GM21390 (cell line): ENCODE measurements at regions not wholly inside any gene's neighbourhood (a gene's known extent, or its start where the extent isn't known, plus 50 kb on each side); places are given as distances from the start of the nearest gene placed in this dataset.
"Not testable (repeated sequence)": the region's sequence is repeated elsewhere in the genome, so short reads cannot be mapped to it uniquely, and the experiment has no call there.

Source experiments
- ATAC-seq: cut with Tn5 transposase; IDR thresholded peaks from one replicate; pipeline ENCODE4 v1.9.1; 2021; ENCODE audit not compliant: unreplicated experiment

GRCh38 chr6:71588490-71588889 is 297.9 kb upstream of the RIMS1 start:
- ATAC-seq, result no peak

DNA sequence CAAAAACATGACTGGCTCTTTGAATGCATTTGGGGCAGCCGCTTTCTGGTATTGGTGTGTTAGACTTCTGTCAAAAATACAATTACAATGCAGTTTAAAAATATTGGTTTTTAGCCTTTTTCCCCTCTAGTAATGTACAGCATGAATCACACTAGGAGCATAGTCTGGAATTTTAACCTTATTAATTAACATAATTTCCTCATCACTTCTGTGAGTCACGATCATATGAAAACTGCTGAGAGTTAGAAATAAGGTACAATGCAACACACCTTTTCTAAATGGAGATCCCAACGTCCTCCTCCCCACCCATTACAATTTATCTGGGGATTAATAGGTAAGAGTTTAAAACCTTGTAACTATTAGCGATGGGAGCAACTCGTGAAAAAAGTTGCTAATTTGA is 297.1 kb upstream of the RIMS1 start:
- ATAC-seq, result no peak

DNA sequence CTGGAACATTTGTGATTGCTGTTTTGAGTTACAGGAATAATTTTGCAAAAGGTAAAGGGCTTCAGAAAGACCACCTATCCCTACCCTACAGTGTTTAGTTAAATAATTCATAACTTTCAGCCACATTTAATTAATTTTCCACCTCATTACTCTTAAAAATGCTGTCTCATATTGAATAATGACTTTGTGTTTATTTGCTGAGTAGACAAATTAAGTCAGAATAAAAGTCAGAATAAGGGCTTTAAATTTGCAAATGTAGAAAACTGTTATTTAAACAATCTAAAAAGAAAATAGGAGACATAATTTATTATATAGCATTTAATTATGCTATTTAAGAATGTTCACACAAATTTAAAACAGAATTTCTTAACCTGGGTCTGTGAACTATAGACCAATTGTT is 293.7 kb upstream of the RIMS1 start:
- ATAC-seq, result no peak

GRCh38 chr6:71599359-71599758 is 287.0 kb upstream of the RIMS1 start:
- ATAC-seq, result no peak

- ATAC-seq, result no peak
Observed at GRCh38 chr6:71602385-71603007, 283.9 kb upstream of the RIMS1 start.

DNA sequence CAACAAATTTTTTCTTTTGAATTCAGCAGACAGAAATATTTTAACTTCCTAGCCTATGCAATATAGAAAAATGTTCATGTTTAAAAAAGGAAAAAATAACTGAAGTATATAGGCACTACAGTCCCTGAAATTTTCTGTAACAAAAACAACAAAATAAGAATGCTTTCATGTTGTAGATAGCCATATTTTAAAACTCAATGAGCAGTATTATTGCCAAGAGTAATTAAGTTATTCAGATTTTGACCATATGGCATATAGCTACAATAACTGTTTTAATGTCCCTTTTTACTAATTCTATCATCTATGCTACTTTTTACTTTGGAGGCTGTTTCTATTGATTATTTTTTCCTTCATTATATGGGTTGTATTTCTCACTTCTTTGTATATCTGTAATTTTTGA is 283.3 kb upstream of the RIMS1 start:
- no peak for ATAC-seq

GRCh38 chr6:71608646-71609045 is 277.7 kb upstream of the RIMS1 start:
- ATAC-seq, result no peak

DNA sequence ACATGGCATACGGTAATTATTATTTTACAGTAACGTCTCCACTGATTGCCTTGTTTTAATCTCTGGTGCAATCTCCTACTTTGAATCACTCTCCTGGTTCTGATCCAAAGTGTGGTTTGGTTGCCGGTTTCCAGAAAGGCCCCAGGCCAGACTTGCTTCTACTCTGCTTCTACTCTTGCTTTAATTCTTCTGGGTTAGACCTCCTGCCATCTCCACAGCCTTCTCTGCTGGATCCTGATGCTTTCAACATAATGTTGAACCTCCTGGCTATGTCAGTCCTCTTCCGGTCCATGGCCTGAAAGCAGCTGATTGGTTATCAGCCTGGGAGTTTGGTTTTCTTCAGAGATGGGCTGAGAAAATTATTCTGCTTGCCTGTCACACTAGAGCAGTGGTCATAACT is 266.5 kb upstream of the RIMS1 start:
- ATAC-seq, result no peak

- ATAC-seq, result no peak
Observed at GRCh38 chr6:71621918-71622519, 264.3 kb upstream of the RIMS1 start.

DNA sequence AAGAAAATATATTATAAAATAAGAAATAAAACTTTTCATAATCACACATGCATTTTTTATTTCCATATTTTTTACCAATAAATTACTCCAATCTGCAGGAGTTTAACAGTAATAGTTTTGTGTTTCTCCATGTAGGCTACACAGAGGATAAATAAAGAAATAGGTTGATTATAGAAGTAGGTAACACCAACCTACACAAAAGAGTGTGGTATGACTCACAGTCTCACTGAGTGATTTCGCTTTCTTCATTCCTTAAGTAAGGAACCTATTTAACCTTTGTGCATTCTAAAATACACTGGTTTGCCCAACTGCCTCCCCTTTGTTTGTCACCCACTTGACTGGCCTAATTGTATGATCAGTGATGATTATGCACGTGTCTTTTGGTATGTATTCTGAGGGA is 244.2 kb upstream of the RIMS1 start:
- ATAC-seq, result no peak

DNA sequence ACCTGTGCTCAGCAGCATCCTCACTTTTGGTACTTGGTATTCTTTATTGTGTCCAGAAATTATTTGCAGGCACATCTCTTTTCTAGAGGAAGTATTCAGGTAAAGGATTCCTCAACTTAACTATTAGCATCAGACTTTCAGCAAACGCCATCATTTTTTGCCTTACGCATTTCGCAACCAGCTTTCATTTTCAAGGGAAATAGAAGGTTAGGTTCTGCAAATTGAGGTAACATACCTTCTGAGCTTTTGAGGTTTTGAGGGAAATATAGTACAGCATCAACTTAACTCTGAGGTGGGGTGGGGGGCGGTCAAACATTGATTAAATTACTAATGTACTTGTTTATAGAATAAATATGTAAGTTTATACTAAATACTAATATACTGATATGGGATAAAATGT is 243.6 kb upstream of the RIMS1 start:
- no peak for ATAC-seq

DNA sequence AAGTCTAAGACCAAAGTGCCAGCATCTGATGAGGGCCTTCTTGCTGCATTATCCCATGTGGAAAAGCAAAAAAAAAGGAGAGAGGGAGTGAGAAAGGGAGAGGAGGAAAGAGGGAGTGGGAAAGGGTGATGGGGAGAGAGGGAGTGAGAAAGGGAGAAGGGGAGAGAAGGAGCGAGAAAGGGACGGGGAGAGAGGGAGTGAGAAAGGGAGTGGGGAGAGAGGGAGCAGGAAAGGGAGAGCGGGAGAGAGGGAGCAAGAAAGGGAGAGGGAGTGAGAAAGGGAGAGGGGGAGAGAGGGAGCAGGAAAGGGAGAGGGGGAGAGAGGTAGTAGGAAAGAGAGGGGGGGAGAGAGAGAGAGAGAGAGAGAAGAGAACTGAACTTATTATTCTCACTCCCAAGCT is 241.1 kb upstream of the RIMS1 start:
- no peak for ATAC-seq

- ATAC-seq, result no peak
Observed at GRCh38 chr6:71649915-71650314, 236.4 kb upstream of the RIMS1 start.

DNA sequence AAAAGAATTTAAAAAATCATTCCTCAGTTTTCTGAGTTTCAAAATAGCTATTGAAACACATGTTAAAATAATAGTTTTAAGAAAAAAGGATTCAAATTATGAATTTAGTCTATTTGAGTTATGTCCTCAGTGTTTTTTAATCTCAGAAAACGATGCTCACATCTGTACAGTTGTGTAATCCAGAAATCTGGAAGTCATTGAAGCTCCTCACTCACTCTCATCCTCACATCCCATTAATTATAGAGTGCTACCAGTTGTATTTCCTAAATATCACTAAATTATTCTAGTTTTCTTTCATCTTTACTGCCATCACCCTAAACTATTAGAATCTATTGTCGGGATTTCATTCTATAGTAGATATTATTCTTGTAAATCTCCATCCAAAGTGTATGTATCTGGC is 234.7 kb upstream of the RIMS1 start:
- no peak for ATAC-seq

GRCh38 chr6:71656121-71656520 is 230.2 kb upstream of the RIMS1 start:
- ATAC-seq, result no peak

GRCh38 chr6:71665931-71666330 is 220.4 kb upstream of the RIMS1 start:
- ATAC-seq, result no peak

DNA sequence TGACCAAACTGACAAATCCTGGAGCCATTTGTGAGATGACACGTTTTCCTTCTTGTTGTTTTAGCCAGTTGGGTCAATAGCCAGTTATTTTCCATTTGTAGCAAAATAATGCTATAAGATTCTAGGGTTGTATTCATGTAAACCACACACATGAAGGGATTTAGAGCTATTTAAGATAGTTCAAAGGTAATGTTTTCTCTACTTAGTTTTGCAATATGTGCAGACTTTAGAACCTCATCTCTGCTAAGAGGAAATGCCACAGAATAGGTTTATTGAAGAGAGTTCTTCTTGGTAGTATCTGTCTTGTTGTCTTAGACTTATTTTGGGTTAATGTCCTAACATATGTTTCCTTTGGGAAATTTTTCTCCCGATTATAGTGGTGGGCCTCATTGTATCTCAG is 213.5 kb upstream of the RIMS1 start:
- ATAC-seq, result no peak

- no peak for ATAC-seq
Observed at GRCh38 chr6:71675386-71675785, 211.0 kb upstream of the RIMS1 start.

- ATAC-seq, result no peak
Observed at GRCh38 chr6:71676298-71676697, 210.1 kb upstream of the RIMS1 start.

DNA sequence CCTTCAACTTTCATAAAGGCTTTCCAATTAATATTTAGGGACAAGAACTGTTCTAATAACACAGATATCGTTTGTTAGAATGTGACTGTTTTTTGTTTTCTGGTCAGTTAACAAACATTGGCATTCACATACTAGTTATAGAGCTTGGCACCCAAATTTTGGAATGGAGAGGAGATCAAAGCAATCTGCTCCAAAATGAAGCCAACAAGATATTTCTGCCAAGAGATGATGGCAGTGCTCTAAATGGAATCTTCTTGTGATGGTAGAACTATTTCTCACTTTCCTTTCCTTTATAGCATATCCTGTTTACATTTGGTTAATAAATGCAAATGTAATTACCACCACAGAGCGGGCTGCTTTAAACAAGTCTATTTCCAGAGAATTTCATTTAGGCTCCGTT is 208.3 kb upstream of the RIMS1 start:
- ATAC-seq, result no peak

DNA sequence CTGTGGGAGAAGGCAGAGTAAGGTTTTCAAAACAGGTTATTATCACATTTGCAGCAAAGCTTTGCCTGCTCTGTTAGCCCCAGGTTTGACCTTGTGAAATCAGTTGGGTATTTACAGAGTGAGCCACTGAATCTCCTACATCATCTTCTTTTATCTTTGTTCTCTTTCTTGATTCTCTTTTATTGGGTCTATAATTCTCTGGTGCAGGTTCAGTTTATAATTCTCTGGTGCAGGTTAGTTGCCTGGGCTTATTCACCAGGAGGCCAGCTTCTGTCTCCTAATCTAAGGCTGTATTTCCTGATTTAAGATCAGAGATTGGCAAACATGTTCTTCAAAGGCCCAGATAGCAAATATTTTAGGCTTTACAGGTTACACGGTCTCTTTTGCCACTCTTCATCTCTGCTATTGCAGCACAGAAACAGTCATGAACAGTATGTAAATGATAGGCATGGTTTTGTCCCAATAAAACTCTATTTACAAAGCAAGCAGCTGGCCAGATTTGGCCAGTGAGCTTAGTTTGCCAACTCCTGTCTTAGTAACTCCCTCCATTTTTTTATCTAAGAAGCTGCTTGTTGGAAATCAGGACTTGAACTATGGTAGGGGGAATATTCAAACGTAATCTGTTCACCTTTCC is 205.0 kb upstream of the RIMS1 start:
- ATAC-seq, result no peak

GRCh38 chr6:71686021-71686677 is 200.2 kb upstream of the RIMS1 start:
- not testable (repeated sequence) for ATAC-seq
